ENCODE measurements at regions not wholly inside any gene's neighbourhood (a gene's known extent, or its start where the extent isn't known, plus 50 kb on each side); places are given as distances from the start of the nearest gene placed in this dataset.

- intact Hi-C loops (cut with DNase I), result no loop called here
- H3K27ac ChIP-seq, result no peak overlapping the region
- no peaks in the 10 kb centered on the region for H3K4me1 ChIP-seq
- no peaks in the 10 kb centered on the region for H3K27me3 ChIP-seq
- ATAC-seq, result no peak
- no peak overlapping the region for H3K4me3 ChIP-seq
- no peak for DNase-seq
- WGBS (ENCODE audit: insufficient coverage, low coverage, low lambda C conversion rate, missing lambda C conversion rate), result 67% methylated on average over 3 of the region's 3 CpGs
- H3K36me3 ChIP-seq, result no peaks in the 10 kb centered on the region
- no peaks in the 10 kb centered on the region for H3K9me3 ChIP-seq
- TF ChIP-seq CTCF (IDR thresholded peaks at IDR 0.05), result no peak
- TF ChIP-seq POLR2A (IDR thresholded peaks at IDR 0.05), result no peak
Observed at GRCh38 chr3:112747624-112748023, 99.0 kb downstream of the CD200R1L start.

GRCh38 chr3:112746675-112747280 is 99.9 kb downstream of the CD200R1L start:
- intact Hi-C loops (cut with DNase I), result no loop called here
- no peak overlapping the region for H3K27ac ChIP-seq
- no peak overlapping the region for H3K4me3 ChIP-seq
- H3K9me3 ChIP-seq, result no peaks in the 10 kb centered on the region
- DNase-seq (no peak), ATAC-seq (no peak)
- H3K27me3 ChIP-seq, result no peaks in the 10 kb centered on the region
- WGBS (ENCODE audit: insufficient coverage, low coverage, low lambda C conversion rate, missing lambda C conversion rate), result 39% methylated on average over 6 of the region's 6 CpGs
- TF ChIP-seq CTCF (IDR thresholded peaks at IDR 0.05) (no peak), POLR2A (IDR thresholded peaks at IDR 0.05) (no peak)
- H3K4me1 ChIP-seq, result no peaks in the 10 kb centered on the region
- no peaks in the 10 kb centered on the region for H3K36me3 ChIP-seq

DNA sequence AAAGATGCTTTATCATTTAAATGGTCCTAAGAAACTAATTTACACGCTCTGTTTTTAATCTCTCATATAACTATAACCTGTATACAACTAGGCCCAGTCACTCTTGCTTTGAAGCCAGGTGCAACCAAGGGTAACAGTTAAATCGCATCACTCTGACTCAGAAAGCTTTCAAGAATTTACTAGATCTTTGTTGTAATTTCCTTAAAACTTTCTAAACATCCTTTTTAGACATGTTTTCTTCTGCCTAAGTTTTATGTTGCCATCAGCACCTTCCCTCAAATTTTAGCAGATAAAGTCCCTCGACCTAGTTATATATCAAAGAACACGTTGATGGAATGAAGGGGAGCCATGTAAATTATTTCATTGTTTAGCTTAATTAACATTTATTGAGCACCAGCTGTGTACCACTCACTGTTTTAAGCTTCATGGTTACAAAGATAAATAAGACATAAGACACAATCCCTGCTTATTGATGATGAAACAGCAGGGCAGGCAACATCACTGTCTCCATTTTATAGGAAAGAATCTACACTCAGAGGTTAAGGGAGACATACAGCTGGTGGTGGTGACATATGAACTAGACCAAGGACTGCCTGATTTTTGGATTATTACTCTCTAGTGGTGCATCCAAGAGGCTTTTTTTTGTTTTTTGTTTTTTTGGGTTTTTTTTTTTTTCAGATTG is 101.0 kb downstream of the CD200R1L start:
- H3K36me3 ChIP-seq, result no peaks in the 10 kb centered on the region
- intact Hi-C loops (cut with DNase I), result no loop called here
- 65% methylated on average over 4 of the region's 4 CpGs for WGBS (ENCODE audit: insufficient coverage, low coverage, low lambda C conversion rate, missing lambda C conversion rate)
- DNase-seq (no peak), ATAC-seq (no peak)
- no peaks in the 10 kb centered on the region for H3K9me3 ChIP-seq
- no peaks in the 10 kb centered on the region for H3K4me1 ChIP-seq
- TF ChIP-seq POLR2A (IDR thresholded peaks at IDR 0.05) (no peak), CTCF (IDR thresholded peaks at IDR 0.05) (no peak)
- no peaks in the 10 kb centered on the region for H3K27me3 ChIP-seq
- H3K27ac ChIP-seq, result no peak overlapping the region
- H3K4me3 ChIP-seq, result no peak overlapping the region

- no peak for ATAC-seq
- intact Hi-C loops (cut with DNase I), result no loop called here
- WGBS (ENCODE audit: insufficient coverage, low coverage, low lambda C conversion rate, missing lambda C conversion rate), result 17% methylated on average over 2 of the region's 2 CpGs
- Histone ChIP-seq H3K4me1 (no peaks in the 10 kb centered on the region), H3K36me3 (no peaks in the 10 kb centered on the region), H3K9me3 (no peaks in the 10 kb centered on the region), H3K27me3 (no peaks in the 10 kb centered on the region), H3K4me3 (no peak overlapping the region), H3K27ac (no peak overlapping the region)
- no peak for TF ChIP-seq POLR2A (IDR thresholded peaks at IDR 0.05)
- DNase-seq, result no peak
Observed at GRCh38 chr3:112744825-112745566, 101.7 kb downstream of the CD200R1L start.

- 62% methylated on average over 1 of the region's 1 CpG for WGBS (ENCODE audit: insufficient coverage, low coverage, low lambda C conversion rate, missing lambda C conversion rate)
- Histone ChIP-seq H3K4me1 (no peaks in the 10 kb centered on the region), H3K4me3 (no peak overlapping the region), H3K36me3 (no peaks in the 10 kb centered on the region), H3K27me3 (no peaks in the 10 kb centered on the region), H3K9me3 (no peaks in the 10 kb centered on the region), H3K27ac (no peak overlapping the region)
- intact Hi-C loops (cut with DNase I), result no loop called here
- ATAC-seq (no peak), DNase-seq (no peak)
- no peak for TF ChIP-seq POLR2A (IDR thresholded peaks at IDR 0.05)
- no peak for TF ChIP-seq CTCF (IDR thresholded peaks at IDR 0.05)
Observed at GRCh38 chr3:112744106-112744505, 102.6 kb downstream of the CD200R1L start.

Data from right lobe of liver (tissue), 6 donors.